Vagina (tissue), 2 donors: ENCODE measurements at regions not wholly inside any gene's neighbourhood (a gene's known extent, or its start where the extent isn't known, plus 50 kb on each side); places are given as distances from the start of the nearest gene placed in this dataset.

Source experiments
- POLR2A ChIP-seq, 2 donors: fragments of 450-650 bp; IDR thresholded peaks; one replicate each; pipeline ENCODE4 v1.6.1; 2017; ENCODE audit warnings: antibody characterized with exemption in 2 of 2, mild to moderate bottlenecking in 2 of 2, moderate library complexity in 2 of 2
- TF ChIP-seq, protein P1 (sequence below), 3 experiments: fragments of 450-650 bp in 2 of 3; fragments of 200-600 bp in 1 of 3; sonication (generic) in 1 of 3; IDR thresholded peaks; one replicate each; pipeline ENCODE4 v1.5.1; 2017 to 2019; ENCODE audit warnings: antibody characterized with exemption in 3 of 3, mild to moderate bottlenecking in 2 of 3, moderate library complexity in 2 of 3

DNA sequence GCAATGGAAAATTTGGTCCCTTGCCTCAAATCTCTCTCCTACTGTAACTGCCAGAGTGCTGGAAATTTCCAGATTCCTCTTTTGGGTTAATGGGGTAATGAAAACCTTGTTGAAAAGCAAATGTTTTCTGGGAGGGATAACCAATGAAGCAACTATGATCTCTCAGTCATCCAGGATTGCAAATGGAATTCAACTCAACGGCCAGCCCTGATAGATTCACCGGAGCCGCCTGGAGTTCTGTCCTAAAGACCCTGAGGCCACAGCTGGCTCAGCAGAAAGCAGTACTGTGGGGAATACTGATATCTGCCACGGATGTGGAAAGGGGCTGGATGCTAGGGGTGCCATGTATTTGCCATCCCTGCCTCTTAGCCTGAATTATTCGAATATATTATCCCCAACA lies 167.8 kb downstream of the NRP2 start:
- TF ChIP-seq, protein P1, sequence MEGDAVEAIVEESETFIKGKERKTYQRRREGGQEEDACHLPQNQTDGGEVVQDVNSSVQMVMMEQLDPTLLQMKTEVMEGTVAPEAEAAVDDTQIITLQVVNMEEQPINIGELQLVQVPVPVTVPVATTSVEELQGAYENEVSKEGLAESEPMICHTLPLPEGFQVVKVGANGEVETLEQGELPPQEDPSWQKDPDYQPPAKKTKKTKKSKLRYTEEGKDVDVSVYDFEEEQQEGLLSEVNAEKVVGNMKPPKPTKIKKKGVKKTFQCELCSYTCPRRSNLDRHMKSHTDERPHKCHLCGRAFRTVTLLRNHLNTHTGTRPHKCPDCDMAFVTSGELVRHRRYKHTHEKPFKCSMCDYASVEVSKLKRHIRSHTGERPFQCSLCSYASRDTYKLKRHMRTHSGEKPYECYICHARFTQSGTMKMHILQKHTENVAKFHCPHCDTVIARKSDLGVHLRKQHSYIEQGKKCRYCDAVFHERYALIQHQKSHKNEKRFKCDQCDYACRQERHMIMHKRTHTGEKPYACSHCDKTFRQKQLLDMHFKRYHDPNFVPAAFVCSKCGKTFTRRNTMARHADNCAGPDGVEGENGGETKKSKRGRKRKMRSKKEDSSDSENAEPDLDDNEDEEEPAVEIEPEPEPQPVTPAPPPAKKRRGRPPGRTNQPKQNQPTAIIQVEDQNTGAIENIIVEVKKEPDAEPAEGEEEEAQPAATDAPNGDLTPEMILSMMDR (IDR thresholded peaks at IDR 0.05), result no peak
- TF ChIP-seq POLR2A (IDR thresholded peaks at IDR 0.05), result no peak
